Stimulated activated CD4-positive, alpha-beta T cell treated with anti-CD3 and anti-CD28 coated beads, Interleukin-15, amount 100 ng/mL, for 48 hours (primary cell): ENCODE measurements at regions not wholly inside any gene's neighbourhood (a gene's known extent, or its start where the extent isn't known, plus 50 kb on each side); places are given as distances from the start of the nearest gene placed in this dataset.

Experiments used
- DNase-seq, 2 donors: peaks; one replicate each; pipeline ENCODE4 v3.0.0-alpha.2; 2020; ENCODE audit warnings: low read depth in 2 of 2

DNA sequence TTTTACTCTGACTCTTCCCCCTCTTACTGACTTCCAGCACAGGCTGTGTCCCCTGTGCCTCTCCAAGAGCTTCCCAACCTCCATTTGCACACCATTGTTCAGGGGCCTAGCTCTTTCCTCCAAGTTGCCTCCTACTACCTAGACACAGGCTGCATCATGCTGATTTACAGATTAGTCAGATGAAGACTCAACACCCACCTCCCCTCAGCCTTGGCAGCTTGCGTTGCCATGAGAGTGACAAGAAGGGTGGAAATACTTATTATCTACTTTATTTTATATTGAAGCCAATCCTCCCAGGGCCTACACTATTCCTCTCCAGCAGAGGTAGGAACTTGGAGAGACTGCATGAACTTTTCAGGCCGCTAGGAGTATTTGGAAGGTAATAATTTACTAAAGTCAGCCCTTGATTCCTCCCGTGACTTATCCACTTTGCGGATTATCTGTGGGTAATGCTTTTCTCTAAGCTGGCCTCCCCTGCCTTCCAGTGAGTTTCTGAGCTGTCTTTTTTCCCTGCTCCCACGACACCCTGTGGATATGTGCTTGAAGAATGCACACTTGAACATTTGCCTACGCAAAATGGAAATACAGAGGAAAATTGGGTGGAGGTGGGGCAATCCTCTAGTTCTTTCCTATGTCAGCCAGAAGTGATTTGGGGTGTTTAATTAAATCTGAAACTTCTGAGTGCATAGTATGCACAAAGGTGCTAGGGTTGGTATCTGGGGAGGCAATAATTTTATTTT is 74.1 kb upstream of the TMEM164 start:
- no peak for DNase-seq

DNA sequence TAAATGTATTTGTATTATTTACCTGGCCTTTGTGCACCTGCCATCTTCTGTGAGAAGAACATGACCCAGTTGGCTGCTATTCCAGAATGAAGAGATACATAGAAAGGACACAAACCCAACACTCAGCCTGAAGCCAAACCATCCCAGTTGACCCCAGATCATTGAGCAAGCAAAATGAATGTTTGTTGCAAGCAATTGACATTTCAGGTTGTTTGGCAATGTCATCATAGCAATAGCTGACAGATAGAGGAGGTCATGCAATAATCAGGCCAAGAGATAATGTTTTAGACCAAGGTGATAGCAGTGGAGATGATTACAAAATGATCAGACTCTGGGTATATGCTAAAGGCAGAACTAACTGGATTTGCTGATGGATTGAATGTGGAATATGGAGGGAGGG is 71.2 kb upstream of the TMEM164 start:
- DNase-seq = no peak

DNA sequence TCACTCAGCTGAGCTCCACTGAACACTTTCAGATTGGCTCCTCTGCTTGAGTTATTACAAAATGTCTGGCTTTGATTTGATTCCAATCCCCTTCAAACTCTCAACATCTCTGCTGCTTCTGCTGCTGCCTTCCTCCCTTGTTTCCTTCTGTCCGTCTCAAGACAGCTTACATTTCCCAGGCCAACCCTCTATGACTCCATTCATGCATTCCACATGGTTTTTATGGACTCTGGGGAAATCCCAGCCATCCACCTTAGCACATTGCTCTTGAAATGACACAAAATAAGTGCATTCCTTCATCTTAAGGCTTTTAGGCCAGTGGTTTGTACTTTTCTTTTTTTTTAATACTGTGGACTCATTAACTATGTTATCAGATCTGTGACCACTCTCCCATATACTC is 68.5 kb upstream of the TMEM164 start:
- DNase-seq = no peak

DNA sequence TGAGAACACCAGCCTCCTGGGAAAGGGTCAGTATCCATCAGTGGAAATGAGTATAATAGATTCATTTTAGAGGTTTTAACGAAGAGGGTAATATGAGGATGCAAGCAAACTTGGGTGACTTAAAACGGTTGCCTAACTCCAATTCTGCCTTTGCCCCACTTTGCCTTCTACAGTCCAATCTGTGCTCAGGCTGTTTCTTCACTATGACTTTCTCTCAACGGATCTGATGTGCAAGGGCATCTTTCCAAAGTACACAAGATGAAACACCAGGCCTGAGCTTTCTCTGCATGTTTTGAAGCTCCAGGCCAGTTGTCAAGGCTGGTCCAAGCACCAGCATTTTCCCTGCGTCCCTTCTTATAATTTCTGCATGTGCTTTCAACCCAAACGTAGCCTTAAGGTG is 68.0 kb upstream of the TMEM164 start:
- DNase-seq = no peak

DNA sequence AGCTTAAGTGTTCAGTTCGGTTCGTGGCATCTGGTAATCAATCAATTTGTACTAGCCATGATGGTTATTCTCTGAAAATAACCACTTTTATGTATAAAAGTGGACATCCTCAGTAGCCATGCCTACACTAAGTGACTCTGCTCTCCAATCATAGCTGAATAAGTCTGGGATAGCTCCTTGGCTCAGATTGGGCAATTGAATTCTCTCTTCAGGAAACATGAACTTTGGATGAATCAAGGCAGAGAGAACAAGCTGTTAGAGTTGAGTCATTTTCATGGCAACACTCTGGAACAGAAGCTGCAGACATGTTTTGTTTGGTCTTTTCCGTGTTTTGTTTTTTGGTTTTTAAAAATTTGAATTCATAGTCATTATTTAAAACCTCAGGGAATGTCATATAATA is 66.8 kb upstream of the TMEM164 start:
- no peak for DNase-seq

DNA sequence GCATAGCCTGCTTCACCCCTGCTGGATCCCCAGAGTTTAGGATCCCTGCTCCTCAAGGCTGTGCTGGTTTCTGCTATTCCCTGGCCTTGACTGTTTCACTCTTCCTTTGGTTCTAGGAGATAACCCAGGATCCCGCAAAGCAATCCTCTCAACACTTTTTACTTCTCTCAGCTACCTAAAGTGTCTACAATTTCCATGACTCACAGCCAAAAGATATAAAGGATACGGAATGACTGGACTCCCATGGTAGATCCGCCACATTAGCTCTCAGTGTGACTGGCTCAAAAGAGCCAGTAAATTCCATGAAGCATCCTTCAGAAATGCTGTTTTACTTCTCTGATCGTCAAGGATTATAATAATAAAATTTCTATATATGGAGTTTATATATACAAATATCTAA is 66.3 kb upstream of the TMEM164 start:
- no peak for DNase-seq

DNA sequence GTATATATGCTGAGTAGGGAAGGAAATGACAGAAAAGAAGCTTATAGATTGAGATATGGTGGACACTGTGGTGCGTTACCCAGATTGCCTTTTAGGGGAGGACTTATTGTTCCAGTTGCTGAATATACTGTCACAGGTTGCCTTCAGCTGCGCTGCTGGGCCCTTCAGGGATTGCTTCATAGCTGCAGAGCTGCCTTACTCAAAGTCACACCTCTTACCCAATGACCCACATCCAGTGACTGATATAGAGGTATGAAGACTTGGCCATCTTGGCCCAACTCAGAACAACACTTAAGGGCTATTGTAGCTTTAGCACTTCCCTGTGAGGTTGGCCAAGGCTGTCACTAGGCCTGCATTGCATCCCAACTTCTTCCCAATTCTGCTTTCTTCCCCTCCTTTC is 63.4 kb upstream of the TMEM164 start:
- no peak for DNase-seq

DNA sequence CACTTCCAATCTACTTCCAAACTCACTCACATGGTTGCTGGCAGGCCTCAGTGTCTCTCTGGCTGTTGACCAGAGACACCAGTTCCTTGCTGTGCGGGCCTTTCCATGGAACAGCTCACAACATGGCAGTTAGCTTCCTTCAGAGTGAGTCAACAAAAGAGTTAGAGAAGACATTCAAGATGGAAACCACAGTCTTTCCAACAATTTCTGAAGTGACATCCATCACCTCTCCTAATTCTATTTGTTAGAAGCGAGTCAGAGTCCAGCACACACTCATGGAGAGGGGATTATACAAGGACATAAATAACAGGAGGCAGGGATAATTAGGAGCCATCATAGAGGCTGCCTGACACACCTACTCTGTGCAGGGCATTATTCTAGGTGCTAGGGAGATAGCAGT is 62.5 kb upstream of the TMEM164 start:
- DNase-seq = no peak

DNA sequence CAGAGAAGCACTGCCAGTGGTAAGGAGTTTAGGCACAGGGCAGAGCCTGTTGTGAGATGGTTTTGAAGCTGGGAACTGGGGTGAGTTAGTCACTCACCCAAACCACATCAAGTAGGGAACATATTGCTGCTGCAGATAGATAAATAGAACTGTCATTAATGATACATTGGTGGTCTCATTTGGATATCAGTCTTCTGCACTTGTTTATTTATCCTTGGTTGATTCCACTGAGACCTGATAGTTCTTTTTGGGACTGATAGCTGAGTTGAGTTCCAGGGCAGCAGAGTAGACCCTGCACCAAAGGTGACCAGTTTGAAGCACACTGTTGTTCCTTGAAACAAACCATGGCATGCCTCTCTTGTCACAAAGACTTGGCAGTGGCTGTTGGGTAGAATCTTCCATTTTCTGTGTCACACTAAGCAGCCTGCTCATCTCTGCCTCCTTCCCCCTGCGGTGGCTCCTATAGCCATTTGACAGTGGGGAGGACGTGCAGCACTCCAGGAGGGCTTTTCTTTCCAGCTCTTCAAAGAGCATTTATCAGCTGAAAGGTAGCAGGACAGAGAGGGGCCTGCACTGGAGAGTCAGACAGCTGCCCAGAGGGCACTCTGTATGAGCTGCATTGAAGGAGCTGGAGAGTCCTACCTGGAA is 59.7 kb upstream of the TMEM164 start:
- DNase-seq = no peak

DNA sequence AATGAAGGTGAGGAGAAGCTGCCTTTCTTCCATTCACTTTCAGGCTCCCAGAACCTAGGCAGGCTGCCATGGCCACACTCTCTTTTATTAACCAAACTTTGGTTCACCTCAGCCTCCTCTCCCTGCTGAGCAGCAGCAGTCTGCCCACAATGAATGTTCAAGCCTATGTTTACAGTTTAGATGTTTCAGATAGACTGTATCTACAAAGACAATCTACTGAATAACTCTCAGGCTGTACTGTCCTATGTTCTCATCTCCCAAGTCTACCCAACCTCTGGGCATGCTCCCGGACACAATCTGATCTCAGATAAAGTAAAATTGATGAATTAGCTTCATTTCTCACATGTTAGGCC is 59.2 kb upstream of the TMEM164 start:
- DNase-seq = no peak

DNA sequence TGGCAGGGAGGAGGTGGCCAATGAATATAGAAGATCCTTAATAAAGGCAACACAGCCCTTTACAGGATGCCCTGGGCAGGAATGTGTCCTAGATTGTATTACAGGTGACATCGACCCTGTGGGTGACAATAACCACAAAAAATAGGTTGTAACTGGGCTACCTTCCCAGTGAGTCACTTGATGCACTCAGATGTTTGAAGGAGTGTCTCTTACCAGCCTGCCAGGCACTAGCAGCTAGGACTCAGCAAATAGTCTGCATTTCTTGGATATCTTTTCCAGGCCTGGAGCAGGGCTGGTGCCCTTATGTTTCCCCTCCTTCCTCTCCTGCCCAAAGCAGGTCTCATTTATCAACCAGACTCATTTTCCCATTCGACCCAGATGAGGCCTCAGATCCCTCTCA is 50.9 kb upstream of the TMEM164 start:
- no peak for DNase-seq

DNA sequence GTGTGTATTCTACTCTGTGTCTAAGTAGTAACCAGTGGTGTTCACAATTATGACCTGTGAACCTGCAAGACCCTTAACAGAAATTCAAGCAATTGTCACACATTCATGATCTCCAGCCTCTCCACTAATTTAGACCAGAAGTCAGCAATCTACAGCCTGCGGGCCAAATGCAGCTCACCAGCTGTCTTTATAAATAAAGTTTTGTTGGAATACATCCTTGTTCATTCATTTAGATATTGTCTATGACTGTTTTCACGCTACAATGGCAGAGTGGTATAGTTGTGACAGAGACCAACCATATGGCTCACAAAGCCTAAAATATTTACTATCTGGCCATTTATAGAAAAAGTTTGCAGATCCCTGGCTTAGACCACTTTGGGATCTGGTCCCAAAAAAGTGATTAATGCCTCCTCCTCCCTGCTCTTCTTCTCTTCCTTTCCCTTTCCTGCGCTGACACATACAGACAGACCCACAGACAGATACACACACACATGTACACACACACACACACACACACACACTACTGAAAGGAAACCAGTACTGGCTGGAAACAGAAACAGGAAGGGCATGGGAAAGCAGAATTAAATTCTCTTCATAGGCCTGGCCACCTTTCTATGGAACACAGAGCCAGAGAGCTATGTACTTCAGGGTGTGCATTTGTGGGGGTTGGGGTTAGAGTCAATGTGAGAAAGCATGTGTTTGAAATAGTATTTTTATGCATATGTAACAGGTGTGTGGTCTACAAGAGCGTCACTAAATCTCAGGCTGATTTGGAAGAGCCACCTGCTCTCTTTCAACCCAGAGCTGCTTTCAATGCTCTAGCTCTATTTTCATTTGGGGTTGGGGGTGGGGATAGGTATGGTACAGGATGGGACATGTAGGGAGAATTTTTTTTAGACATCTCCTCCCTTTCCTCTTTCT is 49.7 kb upstream of the TMEM164 start:
- DNase-seq = no peak
